ENCODE measurements at regions not wholly inside any gene's neighbourhood (a gene's known extent, or its start where the extent isn't known, plus 50 kb on each side); places are given as distances from the start of the nearest gene placed in this dataset.

DNA sequence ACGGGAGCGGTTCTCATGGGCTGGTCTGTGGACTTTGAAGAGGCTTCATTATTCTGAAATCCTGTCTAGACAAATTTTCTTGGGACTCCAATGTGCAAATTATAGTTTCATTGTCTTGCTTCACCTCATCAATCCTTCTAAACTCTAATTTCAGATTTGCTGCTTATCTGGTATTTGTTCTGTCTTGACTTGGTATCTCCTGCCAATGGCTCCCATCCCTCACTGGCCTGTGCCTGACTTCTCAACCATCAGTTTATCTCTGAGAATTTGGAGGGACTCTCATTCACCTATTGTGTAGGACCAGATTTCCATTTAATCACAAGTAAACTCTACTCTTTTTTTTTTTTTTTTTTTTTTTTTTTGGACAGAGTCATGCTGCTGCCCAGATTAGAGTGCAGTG lies 960.2 kb upstream of the NR2F2 start (continued):
- no peak for TF ChIP-seq ARNTL (CRISPR knock-in tag; IDR thresholded peaks at IDR 0.05; ENCODE audit: borderline replicate concordance, low read depth)
- no peak for TF ChIP-seq TOX (CRISPR knock-in tag; IDR thresholded peaks at IDR 0.05; ENCODE audit: borderline replicate concordance)
- TF ChIP-seq ZNF565 (CRISPR knock-in tag; conservative IDR thresholded peaks at IDR 0.05; ENCODE audit: low read depth): no peak
- no peak for TF ChIP-seq PATZ1 (CRISPR knock-in tag; IDR thresholded peaks at IDR 0.05; ENCODE audit: borderline replicate concordance)
- no peak for TF ChIP-seq ZC3H10 (CRISPR knock-in tag; IDR thresholded peaks at IDR 0.05)
- TF ChIP-seq ZNF70 (CRISPR knock-in tag; IDR thresholded peaks at IDR 0.05): no peak
- no peak for TF ChIP-seq CSRNP3 (CRISPR knock-in tag; IDR thresholded peaks at IDR 0.05)
- TF ChIP-seq ZFP30 (CRISPR knock-in tag; IDR thresholded peaks at IDR 0.05): no peak
- TF ChIP-seq RARB (CRISPR knock-in tag; IDR thresholded peaks at IDR 0.05): no peak
- no peak for TF ChIP-seq ZNF8 (CRISPR knock-in tag; IDR thresholded peaks at IDR 0.05)

DNA sequence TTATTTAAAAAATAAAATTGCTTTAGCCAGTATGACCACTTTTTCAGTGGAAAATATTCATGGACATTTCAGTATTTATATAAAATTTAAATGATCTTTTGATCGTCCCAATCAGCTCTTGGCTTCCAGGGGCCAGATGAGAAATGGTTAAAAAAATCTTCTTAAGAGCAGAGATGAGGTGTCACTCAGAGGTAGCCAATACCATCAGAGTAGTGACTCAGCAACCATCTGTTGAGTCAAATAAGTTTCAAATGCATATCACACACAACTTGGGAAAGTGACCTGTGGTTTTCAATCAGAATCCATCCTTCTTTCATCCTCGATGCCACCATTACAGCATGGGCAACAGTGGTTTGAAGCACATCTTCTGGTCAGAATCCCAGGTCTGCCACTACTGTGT lies 958.8 kb upstream of the NR2F2 start:
- no peak for TF ChIP-seq ESRRG (CRISPR knock-in tag; IDR thresholded peaks at IDR 0.05)
- TF ChIP-seq RARB (CRISPR knock-in tag; IDR thresholded peaks at IDR 0.05): no peak
- no peak for TF ChIP-seq BACH2 (CRISPR knock-in tag; IDR thresholded peaks at IDR 0.05; ENCODE audit: borderline replicate concordance)
- TF ChIP-seq ZNF565 (CRISPR knock-in tag; conservative IDR thresholded peaks at IDR 0.05; ENCODE audit: low read depth): no peak
- TF ChIP-seq, protein P1, sequence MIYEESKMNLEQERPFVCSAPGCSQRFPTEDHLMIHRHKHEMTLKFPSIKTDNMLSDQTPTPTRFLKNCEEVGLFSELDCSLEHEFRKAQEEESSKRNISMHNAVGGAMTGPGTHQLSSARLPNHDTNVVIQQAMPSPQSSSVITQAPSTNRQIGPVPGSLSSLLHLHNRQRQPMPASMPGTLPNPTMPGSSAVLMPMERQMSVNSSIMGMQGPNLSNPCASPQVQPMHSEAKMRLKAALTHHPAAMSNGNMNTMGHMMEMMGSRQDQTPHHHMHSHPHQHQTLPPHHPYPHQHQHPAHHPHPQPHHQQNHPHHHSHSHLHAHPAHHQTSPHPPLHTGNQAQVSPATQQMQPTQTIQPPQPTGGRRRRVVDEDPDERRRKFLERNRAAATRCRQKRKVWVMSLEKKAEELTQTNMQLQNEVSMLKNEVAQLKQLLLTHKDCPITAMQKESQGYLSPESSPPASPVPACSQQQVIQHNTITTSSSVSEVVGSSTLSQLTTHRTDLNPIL (CRISPR knock-in tag; IDR thresholded peaks at IDR 0.05; ENCODE audit: low read depth): no peak
- no peak for TF ChIP-seq GLIS3 (CRISPR knock-in tag; IDR thresholded peaks at IDR 0.05)
- no peak for TF ChIP-seq TCF4 (CRISPR knock-in tag; IDR thresholded peaks at IDR 0.05; ENCODE audit: borderline replicate concordance)
- ATAC-seq: no peak

- TF ChIP-seq ISL1 (CRISPR knock-in tag; IDR thresholded peaks at IDR 0.05) (no peak), ESRRG (CRISPR knock-in tag; IDR thresholded peaks at IDR 0.05) (no peak), OSR1 (CRISPR knock-in tag; IDR thresholded peaks at IDR 0.05) (no peak), TOX (CRISPR knock-in tag; IDR thresholded peaks at IDR 0.05; ENCODE audit: borderline replicate concordance) (no peak), SNAI2 (CRISPR knock-in tag; IDR thresholded peaks at IDR 0.05) (no peak), PATZ1 (CRISPR knock-in tag; IDR thresholded peaks at IDR 0.05; ENCODE audit: borderline replicate concordance) (no peak)
- TF ChIP-seq, protein P1 (CRISPR knock-in tag; IDR thresholded peaks at IDR 0.05; ENCODE audit: low read depth): no peak
- ATAC-seq: no peak
Measured at GRCh38 chr15:95375281-95375680, 955.2 kb upstream of the NR2F2 start.

DNA sequence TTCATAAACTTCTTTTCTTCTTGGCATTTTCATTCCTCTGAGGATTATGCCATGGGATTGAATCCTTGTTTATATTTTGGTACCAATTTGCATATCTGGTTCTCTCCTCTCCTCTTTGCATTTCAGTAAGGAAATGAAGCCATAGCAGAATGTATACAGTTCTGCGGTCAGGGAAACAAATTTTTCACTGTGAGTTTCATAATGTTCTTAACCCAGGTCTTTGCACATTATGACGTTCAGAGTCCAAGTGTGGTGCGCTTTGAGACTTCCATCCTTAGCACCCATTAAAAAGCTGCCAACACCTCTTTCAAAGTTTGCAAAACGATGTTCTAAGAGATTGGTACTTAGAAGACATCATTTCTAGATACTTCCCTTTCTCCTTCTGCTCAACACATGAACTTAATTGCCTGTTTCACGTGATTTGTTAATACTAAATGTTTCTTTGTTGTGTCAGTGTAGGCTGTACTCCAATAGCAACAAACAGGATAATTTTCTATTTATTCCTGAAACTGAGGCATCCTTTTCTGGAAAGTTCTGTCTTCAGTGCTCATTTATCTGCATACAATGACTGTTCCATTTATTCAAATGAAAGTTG lies 953.1 kb upstream of the NR2F2 start:
- ATAC-seq: no peak
- TF ChIP-seq ESRRG (CRISPR knock-in tag; IDR thresholded peaks at IDR 0.05): no peak

Measured in SK-N-SH treated with all-trans-retinoic acid at 6 μM for 48 hours (cell line).